Sigmoid colon (tissue), 4 donors: ENCODE measurements at regions not wholly inside any gene's neighbourhood (a gene's known extent, or its start where the extent isn't known, plus 50 kb on each side); places are given as distances from the start of the nearest gene placed in this dataset.

Experiments
- EP300 ChIP-seq, 4 donors: sonication (generic); formaldehyde crosslinking; IDR thresholded peaks; one replicate each; pipeline ENCODE4 v1.6.1; 2017; ENCODE audit warnings: antibody characterized with exemption in 4 of 4
- POLR2A ChIP-seq, 2 donors: fragments of 450-650 bp; IDR thresholded peaks; one replicate each; pipeline ENCODE4 v1.6.1; 2016; ENCODE audit warnings: antibody characterized with exemption in 2 of 2, mild to moderate bottlenecking in 2 of 2, moderate library complexity in 2 of 2
- TF ChIP-seq, protein P1 (sequence below), 4 experiments: fragments of 450-650 bp in 3 of 4; fragments of 200-600 bp in 1 of 4; IDR thresholded peaks; one replicate each; pipeline ENCODE4 v1.5.1; 2016 to 2019; ENCODE audit warnings: antibody characterized with exemption in 4 of 4, mild to moderate bottlenecking in 3 of 4, moderate library complexity in 2 of 4

GRCh38 chr5:92637960-92638359 lies 943.1 kb downstream of the NR2F1-AS1 start:
- TF ChIP-seq, protein P1, sequence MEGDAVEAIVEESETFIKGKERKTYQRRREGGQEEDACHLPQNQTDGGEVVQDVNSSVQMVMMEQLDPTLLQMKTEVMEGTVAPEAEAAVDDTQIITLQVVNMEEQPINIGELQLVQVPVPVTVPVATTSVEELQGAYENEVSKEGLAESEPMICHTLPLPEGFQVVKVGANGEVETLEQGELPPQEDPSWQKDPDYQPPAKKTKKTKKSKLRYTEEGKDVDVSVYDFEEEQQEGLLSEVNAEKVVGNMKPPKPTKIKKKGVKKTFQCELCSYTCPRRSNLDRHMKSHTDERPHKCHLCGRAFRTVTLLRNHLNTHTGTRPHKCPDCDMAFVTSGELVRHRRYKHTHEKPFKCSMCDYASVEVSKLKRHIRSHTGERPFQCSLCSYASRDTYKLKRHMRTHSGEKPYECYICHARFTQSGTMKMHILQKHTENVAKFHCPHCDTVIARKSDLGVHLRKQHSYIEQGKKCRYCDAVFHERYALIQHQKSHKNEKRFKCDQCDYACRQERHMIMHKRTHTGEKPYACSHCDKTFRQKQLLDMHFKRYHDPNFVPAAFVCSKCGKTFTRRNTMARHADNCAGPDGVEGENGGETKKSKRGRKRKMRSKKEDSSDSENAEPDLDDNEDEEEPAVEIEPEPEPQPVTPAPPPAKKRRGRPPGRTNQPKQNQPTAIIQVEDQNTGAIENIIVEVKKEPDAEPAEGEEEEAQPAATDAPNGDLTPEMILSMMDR (IDR thresholded peaks at IDR 0.05): no peak
- TF ChIP-seq EP300 (IDR thresholded peaks at IDR 0.05) (no peak), POLR2A (IDR thresholded peaks at IDR 0.05) (no peak)
